Progenitor cell of endocrine pancreas (in vitro differentiated cells): ENCODE measurements at regions not wholly inside any gene's neighbourhood (a gene's known extent, or its start where the extent isn't known, plus 50 kb on each side); places are given as distances from the start of the nearest gene placed in this dataset.

Experiments
- DNase-seq: peaks from one replicate; pipeline ENCODE4 v3.0.0; 2021; ENCODE audit warnings: low spot score; ENCODE audit not compliant: unreplicated experiment
- H3K27ac Mint-ChIP-seq: 2 replicates; pipeline ENCODE4 v1.8.0; 2021; ENCODE audit warnings: mild to moderate bottlenecking, moderate library complexity, mixed read lengths
- H3K27me3 Mint-ChIP-seq: 2 replicates; pipeline ENCODE4 v1.8.0; 2021; ENCODE audit warnings: mixed read lengths
- H3K36me3 Mint-ChIP-seq: 2 replicates; pipeline ENCODE4 v1.8.0; 2022; ENCODE audit warnings: mixed read lengths; ENCODE audit not compliant: insufficient read depth
- H3K4me1 Mint-ChIP-seq: 2 replicates; pipeline ENCODE4 v1.8.0; 2021; ENCODE audit warnings: low read depth, mixed read lengths
- H3K4me3 Mint-ChIP-seq: 2 replicates; pipeline ENCODE4 v1.8.0; 2021; ENCODE audit warnings: low read depth, mild to moderate bottlenecking, moderate library complexity, mixed read lengths
- H3K9me3 Mint-ChIP-seq: 2 replicates; pipeline ENCODE4 v1.8.0; 2021; ENCODE audit warnings: low read depth, mixed read lengths
- CTCF ChIP-seq: fragments of 200-600 bp; sonication (generic); IDR thresholded peaks from one replicate; pipeline ENCODE4 v1.5.0; 2021; ENCODE audit warnings: antibody characterized with exemption, mild to moderate bottlenecking; ENCODE audit not compliant: unreplicated experiment

- TF ChIP-seq CTCF: no peak
- peaks cover 25% of the 10 kb centered on the region for H3K4me1 Mint-ChIP-seq
- no peak overlapping the region for H3K27ac Mint-ChIP-seq
- H3K36me3 Mint-ChIP-seq: no peaks in the 10 kb centered on the region
- no peak for DNase-seq
- H3K9me3 Mint-ChIP-seq: no peaks in the 10 kb centered on the region
- H3K27me3 Mint-ChIP-seq: peaks cover 28% of the 10 kb centered on the region
- no peak overlapping the region for H3K4me3 Mint-ChIP-seq
Measured at GRCh38 chr13:111064661-111065060, 50.4 kb upstream of the ARHGEF7 start.

GRCh38 chr13:111062966-111063365 is 52.1 kb upstream of the ARHGEF7 start:
- H3K27ac Mint-ChIP-seq: no peak overlapping the region
- no peaks in the 10 kb centered on the region for H3K36me3 Mint-ChIP-seq
- H3K4me3 Mint-ChIP-seq: no peak overlapping the region
- peaks cover 25% of the 10 kb centered on the region for H3K4me1 Mint-ChIP-seq
- TF ChIP-seq CTCF: no peak
- H3K9me3 Mint-ChIP-seq: peaks cover 4% of the 10 kb centered on the region
- no peak for DNase-seq
- H3K27me3 Mint-ChIP-seq: peaks cover 25% of the 10 kb centered on the region

GRCh38 chr13:111062305-111062704 is 52.8 kb upstream of the ARHGEF7 start:
- H3K27ac Mint-ChIP-seq: no peak overlapping the region
- H3K4me1 Mint-ChIP-seq: peaks cover 25% of the 10 kb centered on the region
- TF ChIP-seq CTCF: no peak
- H3K27me3 Mint-ChIP-seq: peaks cover 25% of the 10 kb centered on the region
- no peak for DNase-seq
- H3K4me3 Mint-ChIP-seq: no peak overlapping the region
- H3K36me3 Mint-ChIP-seq: no peaks in the 10 kb centered on the region
- H3K9me3 Mint-ChIP-seq: peaks cover 10% of the 10 kb centered on the region

GRCh38 chr13:111061358-111062045 is 53.6 kb upstream of the ARHGEF7 start:
- Mint-ChIP-seq H3K4me1 (peaks cover 24% of the 10 kb centered on the region), H3K4me3 (no peak overlapping the region), H3K9me3 (peaks cover 13% of the 10 kb centered on the region), H3K27me3 (peaks cover 23% of the 10 kb centered on the region), H3K36me3 (no peaks in the 10 kb centered on the region), H3K27ac (no peak overlapping the region)
- TF ChIP-seq CTCF: no peak
- no peak for DNase-seq

- H3K27ac Mint-ChIP-seq: no peak overlapping the region
- H3K36me3 Mint-ChIP-seq: no peaks in the 10 kb centered on the region
- DNase-seq: no peak
Measured at GRCh38 chr13:111060237-111060919, 54.7 kb upstream of the ARHGEF7 start.

More at GRCh38 chr13:111060237-111060919, 54.7 kb upstream of the ARHGEF7 start:
- peaks cover 20% of the 10 kb centered on the region for H3K4me1 Mint-ChIP-seq
- TF ChIP-seq CTCF: no peak
- H3K9me3 Mint-ChIP-seq: peaks cover 13% of the 10 kb centered on the region
- H3K4me3 Mint-ChIP-seq: no peak overlapping the region
- peaks cover 12% of the 10 kb centered on the region for H3K27me3 Mint-ChIP-seq
